AG20443 (cell line): ENCODE measurements at regions not wholly inside any gene's neighbourhood (a gene's known extent, or its start where the extent isn't known, plus 50 kb on each side); places are given as distances from the start of the nearest gene placed in this dataset.

Experiments used
- DNase-seq: peaks from one replicate; pipeline ENCODE4 v3.0.0; 2012; ENCODE audit warnings: low spot score, mixed read lengths

GRCh38 chr12:94815958-94816357, 165.6 kb upstream of the TMCC3 start:
- no peak for DNase-seq

- DNase-seq = no peak
Measured at GRCh38 chr12:94815450-94815849, 165.1 kb upstream of the TMCC3 start.

- DNase-seq = no peak
Measured at GRCh38 chr12:94813314-94813713, 163.0 kb upstream of the TMCC3 start.

GRCh38 chr12:94812345-94812744, 162.0 kb upstream of the TMCC3 start:
- no peak for DNase-seq

GRCh38 chr12:94811611-94812010, 161.3 kb upstream of the TMCC3 start:
- no peak for DNase-seq

- no peak for DNase-seq
Measured at GRCh38 chr12:94807951-94808350, 157.6 kb upstream of the TMCC3 start.

GRCh38 chr12:94806617-94807016, 156.3 kb upstream of the TMCC3 start:
- DNase-seq = no peak

- peak; percentile 36 for DNase-seq
Measured at GRCh38 chr12:94805749-94806529, 155.6 kb upstream of the TMCC3 start.

GRCh38 chr12:94803939-94804338, 153.6 kb upstream of the TMCC3 start:
- no peak for DNase-seq

GRCh38 chr12:94802796-94803195, 152.4 kb upstream of the TMCC3 start:
- DNase-seq = no peak

GRCh38 chr12:94801745-94802144, 151.4 kb upstream of the TMCC3 start:
- no peak for DNase-seq

GRCh38 chr12:94799136-94799535, 148.8 kb upstream of the TMCC3 start:
- DNase-seq = no peak

- no peak for DNase-seq
Measured at GRCh38 chr12:94798113-94798512, 147.8 kb upstream of the TMCC3 start.

- peak; percentile 84 for DNase-seq
Measured at GRCh38 chr12:94795520-94795919, 145.2 kb upstream of the TMCC3 start.

GRCh38 chr12:94795044-94795443, 144.7 kb upstream of the TMCC3 start:
- DNase-seq = no peak

GRCh38 chr12:94793191-94793595, 142.8 kb upstream of the TMCC3 start:
- no peak for DNase-seq

- DNase-seq = no peak
Measured at GRCh38 chr12:94792693-94793092, 142.3 kb upstream of the TMCC3 start.

- no peak for DNase-seq
Measured at GRCh38 chr12:94791933-94792332, 141.6 kb upstream of the TMCC3 start.

- no peak for DNase-seq
Measured at GRCh38 chr12:94790825-94791224, 140.5 kb upstream of the TMCC3 start.

GRCh38 chr12:94790370-94790769, 140.0 kb upstream of the TMCC3 start:
- no peak for DNase-seq

- no peak for DNase-seq
Measured at GRCh38 chr12:94789510-94790225, 139.3 kb upstream of the TMCC3 start.

GRCh38 chr12:94788298-94788697, 137.9 kb upstream of the TMCC3 start:
- DNase-seq = no peak

GRCh38 chr12:94786906-94787305, 136.5 kb upstream of the TMCC3 start:
- DNase-seq = no peak

GRCh38 chr12:94783862-94784261, 133.5 kb upstream of the TMCC3 start:
- no peak for DNase-seq
